NCI-H2196 treated with DMSO at 0.1 percent for 48 hours (cell line): ENCODE measurements at regions not wholly inside any gene's neighbourhood (a gene's known extent, or its start where the extent isn't known, plus 50 kb on each side); places are given as distances from the start of the nearest gene placed in this dataset.

ENCODE experiments used
- DNase-seq: peaks from one replicate; lab custom pipeline; 2025; ENCODE audit not compliant: unreplicated experiment; lab: John Stamatoyannopoulos, UW

DNA sequence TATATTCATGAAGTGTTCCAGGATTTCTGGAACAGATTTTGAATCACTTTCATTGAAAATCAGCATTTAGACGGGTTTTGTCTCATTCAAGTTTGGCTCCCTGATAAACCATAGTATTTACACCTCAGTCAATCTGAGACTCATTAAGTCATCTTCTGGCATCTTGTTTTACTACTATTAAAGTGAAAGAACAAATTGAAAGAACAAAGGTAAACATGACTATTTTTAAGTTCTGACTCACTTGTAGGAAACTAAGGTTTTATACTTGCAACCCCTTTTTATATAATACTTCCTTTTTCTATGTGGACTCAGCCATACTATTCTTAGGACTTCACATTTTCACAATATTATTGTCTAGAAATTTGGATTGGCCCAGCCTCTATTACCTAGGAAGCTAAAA is 854.4 kb downstream of the SQOR start:
- no peak for DNase-seq

DNA sequence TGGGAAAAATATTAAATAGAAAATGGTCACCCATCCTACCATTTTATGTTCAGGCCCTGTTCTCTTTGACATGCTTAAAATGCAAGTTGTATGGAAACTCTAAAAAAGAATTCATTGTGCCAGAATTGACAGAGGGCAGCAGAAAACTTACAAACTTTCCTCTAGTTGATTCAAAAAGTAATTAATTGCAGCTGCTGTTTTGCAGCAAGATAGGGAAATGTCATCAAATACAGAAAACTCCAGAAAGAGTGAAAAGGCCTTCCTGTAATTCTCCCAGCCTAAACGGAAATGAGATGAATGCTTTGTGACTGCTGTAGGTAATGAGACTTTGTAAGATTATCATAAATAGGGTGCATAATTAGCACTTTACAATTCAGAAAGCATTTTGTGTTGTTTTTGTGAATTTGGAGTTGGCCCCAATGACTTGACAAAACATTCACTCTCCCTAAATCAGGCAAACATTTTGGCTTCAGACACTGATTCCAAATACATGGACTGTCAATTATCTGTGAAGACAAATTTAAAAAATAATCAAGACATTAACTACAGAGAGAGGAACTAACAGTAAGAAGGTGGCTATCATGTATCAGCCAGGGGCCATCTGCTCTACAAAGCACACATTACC is 861.8 kb downstream of the SQOR start:
- no peak for DNase-seq

DNA sequence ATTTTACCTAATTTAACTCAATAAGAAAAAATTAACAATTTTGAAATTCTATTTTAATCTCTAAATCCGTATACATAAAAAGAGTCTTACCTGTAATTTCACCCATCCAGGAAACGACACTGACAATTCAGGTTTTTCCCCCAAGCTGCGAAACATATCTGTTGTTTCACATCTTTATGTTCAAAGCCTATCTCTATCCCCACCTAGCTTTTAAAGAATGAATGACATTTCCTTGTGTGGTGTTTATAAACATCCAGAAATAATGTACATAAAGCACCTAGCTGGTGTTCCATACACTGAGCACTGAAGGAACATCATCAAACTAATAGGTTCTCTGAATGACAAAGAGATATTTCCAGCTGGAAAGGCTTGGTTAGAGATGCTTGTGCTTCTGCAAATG is 867.8 kb downstream of the SQOR start:
- DNase-seq: no peak

DNA sequence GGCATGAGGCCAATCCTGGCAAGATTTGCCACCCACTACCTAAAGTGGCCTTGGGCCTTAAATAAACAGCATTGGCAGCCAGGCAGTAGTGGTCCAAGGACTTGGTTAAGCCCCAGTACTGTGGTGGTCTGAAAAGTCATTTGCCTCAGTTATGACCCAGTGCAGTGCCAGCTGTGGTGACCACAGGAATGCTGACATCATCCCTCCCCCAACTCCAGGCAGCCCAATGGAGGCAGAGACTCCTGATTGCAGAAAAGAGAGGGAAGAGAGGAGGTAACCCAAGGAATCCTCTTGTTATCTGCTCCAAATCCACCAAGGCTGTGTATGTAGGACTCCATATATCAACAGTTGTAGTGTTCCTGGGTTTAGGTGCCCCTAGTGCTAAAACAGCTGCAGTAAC is 883.6 kb downstream of the SQOR start:
- DNase-seq: no peak

DNA sequence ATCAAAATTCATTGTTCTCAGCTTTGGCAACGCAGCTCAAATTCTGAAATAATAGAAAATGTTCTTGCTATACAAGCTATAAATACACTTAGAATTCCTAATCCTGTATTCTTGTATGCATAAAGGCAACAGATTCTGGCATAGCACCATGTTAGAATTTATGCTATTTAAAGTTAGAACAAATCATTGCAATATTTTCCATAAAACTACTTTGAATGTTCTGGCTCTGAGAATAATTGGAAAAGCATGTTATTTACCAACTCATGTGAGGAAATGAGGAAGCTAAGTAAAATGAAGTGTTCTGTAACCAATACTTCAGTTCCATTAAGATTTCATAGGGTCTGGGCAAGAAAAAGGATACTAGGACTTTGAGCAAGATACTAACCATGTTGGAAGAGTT is 888.9 kb downstream of the SQOR start:
- no peak for DNase-seq

DNA sequence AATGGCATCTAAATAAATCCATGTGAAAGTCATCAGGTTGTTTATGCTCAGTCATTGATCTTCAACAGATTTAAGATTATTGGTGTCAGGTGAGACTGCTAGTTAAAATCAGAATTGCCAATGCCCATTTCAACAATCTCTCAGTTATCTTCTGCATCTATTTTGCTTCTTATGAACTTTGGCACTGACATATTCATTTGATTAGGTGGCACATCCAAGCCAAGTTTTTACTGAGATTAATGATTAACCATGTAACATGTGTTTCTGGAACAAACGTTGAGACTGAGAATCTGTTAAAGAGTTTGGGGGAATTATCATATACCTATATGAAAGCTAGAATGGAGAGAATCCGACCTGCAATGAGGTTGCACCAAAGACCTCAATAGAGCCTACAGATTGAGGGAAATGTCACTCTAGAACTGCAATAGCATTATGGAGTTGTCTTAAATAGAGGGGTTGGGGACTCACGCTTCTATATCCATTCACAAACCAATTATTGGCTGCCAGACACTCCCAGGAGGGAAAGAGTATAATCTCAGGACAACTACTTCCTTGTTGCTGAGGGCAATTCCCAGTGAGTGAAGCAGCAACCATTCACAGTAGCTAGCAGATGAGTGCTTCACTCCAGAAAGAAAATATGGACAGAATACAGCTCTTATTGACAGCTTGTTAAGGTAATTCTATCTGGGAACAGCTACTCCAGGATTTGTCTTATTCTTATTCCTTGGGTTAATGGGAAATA is 891.3 kb downstream of the SQOR start:
- DNase-seq: no peak

DNA sequence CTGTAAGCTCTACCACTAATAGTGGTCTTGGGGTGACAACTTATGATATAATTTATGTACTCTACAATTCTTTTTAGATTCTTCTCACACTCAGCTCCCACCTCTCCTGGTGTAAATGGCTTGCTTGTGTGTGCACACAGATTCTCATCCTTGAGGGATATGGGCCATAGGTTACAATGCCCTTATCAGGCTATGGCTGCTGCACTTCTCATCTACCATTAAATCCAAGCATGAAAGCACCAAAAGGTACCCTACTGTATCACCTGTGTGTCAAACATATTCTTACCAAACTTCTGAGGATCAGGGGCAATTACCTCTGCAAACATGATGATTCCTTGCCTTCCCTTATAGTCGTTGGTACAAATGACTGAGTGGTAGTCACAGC is 891.9 kb downstream of the SQOR start:
- no peak for DNase-seq

DNA sequence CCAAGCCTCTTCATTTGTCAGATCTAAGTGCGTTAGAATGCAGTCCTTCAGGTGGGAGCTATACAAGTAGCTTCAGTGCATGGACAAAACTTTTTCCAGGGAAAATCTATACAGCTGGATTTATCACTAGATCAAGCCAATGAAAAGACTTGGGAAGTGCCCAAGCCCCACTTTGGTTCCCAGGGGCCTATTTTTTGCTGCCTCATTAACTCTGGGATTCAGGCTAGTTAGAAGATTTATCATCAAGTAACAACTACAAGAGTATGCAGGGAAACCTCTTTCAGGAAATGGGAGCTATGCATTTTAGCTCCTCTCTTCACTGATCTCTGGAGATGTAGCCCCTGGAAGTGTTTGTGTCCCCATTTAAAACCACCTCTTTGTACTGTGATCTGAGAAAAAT is 908.8 kb downstream of the SQOR start:
- DNase-seq: no peak

DNA sequence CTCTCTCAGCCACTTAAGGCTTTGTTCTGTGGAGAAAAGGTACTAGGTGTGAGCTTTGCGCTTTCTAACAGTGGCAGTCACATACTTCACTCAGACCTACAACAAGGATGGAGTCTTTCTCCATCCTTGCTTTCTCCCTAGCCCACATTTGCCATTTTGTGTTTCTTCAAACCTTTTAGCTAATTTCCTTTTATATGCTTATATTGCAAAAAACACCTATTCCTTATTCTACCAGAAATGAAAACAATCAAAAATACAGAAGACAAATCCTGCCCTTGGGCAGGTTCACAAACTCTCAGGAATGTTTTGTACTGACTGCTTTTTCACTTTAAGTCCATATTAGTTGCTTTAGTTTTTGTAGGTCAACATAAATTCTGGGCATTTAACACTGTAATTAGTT is 914.2 kb downstream of the SQOR start:
- DNase-seq: no peak

DNA sequence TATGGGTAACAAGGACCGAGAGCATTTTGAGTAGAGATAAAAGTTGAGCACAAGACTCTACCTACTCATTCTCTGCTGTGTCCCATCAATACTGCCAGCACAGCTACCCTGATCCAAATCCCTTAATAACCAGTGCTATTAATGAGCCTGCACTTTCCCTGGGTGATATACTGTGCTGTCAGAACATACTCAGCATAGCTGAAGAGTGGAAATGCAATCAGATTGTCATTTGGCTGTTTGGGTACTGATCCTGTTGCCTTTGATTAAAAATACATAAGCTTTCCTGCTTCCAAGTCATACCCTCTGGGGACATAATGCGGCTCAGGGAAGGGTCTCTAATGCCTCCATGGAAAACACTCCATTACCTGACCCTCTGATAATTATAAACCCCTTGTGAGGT is 917.5 kb downstream of the SQOR start:
- no peak for DNase-seq

DNA sequence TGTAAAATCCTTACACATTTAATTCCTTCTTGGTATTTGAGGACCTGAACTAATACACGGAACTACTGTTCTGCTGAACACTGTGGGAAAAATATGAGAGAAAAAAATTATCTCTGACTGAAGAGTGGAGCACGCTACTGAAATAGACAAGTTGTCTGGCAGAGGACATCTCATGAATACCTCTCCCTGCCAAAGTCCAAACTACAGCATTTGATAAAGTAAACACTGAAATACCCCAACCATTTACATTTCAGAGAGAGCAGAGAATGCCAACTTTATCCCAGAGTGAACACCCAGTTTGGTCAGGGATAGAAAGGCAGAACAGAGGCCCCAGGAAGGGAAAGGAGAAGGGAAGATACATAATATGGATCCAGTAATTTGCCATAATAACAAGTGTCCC is 920.7 kb downstream of the SQOR start:
- no peak for DNase-seq

DNA sequence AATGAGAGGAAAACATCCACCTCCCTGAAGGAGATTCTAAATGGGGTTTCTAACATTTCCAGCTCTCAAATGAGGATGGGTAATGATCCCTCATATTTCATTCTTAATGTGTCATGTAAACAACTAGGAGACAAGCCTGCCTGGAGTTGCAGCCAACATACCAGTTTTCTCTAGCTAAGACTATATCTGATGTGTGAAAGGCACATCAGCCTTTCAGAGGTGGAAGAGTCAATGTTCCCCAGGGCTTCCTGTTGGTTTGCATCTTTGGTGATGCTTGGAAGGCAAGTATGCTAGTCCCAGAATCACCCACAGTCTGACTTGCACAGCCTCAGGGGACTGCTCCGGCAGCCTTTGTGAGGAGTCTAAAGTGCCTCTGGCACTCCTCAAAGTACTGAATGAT is 921.2 kb downstream of the SQOR start:
- DNase-seq: no peak

DNA sequence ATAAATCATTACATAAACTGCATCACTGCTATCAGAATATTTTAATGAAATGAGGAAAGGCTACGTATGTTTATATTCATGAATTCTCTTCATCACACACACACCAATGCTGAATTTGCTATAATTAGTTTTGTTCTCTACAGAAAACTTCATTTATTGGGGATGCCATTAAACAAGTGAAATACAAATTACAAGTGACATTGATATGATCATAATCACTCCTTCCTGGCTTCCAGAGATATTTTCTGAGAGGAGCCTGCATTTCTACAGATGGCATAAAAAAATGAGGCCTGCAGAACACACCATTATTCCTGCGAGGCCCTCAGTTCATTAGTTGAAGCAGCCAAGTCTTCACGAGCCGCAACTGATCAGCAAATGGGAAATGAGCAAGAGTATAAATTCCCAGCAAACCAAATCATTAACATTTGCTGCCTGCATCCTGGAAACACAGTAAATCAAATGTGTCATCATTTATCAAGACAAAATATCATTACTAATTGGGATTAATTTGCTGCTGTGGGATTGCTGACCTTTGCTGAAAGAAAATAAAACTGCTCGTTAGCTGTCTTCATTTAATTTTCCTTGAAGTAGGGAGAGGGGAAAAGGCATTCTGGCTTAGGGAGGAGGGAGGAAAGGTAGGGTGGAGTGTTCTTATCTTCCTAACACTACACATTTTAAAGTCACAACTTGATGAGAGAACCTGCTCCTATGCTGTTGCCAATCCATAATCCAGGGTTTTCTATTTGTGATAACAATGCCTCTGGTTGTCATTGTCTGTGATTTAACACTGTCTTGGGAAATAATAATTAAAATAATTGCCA is 921.9 kb downstream of the SQOR start:
- no peak for DNase-seq

DNA sequence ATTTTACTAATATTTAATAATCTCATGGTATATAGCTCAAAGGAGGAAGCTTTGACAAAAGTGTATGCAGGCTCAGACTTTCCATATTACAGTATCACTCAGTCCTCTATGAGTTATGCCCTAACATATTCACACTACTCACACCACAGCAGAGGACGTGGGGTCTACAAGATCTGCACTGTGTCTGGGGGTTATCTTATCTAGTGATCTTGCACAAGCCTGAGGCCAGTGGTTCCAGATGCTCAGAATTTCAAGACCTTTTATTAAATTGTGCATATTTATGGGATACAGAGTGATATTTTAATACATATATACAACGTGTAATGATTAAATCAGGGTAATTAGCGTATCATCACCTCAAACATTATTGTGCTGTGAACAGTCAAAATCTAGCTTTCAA is 933.1 kb downstream of the SQOR start:
- DNase-seq: no peak

DNA sequence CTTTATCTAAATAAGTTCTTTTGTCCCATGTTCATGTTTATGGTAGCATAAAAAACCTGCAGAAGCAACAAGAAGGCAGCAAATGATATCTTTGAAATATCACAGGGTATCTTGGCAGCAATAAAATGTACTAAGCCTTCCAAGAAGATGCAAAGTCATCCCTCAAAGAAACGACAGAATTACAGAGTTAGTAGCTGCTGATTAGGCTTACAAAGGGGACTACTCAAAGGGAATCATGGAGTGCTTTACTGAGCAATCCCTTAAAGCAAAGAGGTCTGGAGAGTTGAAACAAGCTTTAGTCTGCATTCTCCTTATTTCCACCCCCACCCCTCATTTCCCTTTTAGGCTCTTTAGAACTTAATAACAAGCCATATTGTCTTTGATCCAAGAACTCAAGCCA is 935.0 kb downstream of the SQOR start:
- DNase-seq: no peak

DNA sequence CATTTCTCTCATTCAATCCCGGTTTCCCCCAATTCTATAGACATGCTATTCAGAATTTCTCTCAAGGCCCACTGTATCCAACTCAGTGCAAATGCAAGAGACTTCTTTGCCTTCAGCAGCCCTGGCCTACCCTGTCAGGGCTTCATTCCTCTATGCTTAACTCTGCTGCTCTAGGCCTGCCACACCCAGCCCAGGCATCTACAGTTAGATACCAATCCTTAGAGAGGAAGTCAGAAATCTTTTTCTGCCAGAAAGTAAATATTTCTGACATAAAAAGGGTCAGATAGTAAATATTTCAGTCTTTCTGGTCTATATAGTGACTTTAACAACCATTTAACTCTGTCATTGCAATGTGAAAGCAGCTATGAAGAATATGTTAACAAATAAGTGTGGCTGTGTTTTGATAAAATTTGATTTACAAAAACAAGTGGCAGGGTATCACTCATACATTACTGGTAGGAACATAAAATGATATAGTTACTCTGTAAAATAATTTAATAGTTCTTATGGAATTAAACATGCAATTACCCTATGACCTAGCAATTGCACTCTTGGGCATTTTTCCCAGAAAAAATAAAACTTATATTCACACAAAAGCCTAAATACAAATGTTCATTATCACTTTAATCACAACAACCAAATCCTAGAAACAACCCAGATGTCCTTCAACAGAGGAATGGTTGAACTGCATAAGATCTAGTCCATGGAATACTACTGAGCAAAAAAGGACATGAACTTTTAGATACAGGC is 942.0 kb downstream of the SQOR start:
- no peak for DNase-seq

DNA sequence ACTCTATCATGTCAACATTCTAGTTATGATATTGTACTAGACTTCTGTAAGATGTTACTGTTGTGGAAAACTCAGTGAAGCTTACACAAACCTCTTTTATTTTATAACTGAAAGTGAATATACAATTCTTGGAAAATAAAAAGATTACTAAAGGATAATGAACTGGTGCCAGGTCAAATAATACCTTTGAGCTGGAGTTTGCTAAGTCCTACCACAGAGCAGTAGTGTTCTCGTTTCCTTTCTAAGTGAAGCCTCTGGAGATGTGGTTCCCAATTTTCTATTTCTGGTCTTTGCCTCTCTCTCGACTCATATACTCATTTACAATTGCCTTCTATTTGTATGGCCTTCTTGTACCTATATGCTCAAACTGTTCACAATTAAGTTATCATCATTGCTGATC is 942.9 kb downstream of the SQOR start:
- no peak for DNase-seq

DNA sequence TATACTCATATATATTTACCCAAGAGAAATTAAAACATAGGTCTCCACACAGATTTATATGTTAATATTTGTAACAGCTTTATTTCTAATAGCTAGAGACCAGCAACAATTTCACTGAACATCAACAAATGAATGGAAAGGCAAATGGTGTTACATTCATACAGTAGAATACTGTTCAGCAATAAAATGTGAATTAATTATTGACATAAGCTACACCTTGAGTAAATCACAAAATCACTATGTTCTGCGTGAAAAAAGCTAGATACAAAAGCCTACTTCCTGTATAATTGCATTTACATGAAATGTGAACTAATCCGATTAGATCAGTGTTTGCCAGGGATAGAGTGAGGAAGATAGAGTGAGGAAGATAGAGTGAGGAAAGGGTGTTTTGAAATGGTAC is 945.7 kb downstream of the SQOR start:
- DNase-seq: no peak

DNA sequence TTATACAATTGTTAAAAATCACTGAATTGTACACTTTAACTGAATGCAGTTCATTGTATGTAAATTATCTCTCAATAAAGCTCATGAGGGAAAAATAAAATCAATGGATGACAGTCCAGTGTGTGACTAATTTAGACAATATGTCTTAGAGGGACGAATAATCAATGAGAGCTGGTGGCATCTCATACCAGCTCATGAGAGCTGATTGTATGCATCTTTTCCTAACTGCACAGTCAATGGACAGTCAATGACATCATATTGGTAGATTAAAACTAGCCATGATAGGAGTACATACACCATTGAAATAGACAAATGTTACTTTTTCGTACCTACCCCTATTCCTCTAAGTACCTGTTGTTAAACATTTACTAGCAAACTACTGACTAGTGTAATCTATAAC is 946.1 kb downstream of the SQOR start:
- DNase-seq: no peak

DNA sequence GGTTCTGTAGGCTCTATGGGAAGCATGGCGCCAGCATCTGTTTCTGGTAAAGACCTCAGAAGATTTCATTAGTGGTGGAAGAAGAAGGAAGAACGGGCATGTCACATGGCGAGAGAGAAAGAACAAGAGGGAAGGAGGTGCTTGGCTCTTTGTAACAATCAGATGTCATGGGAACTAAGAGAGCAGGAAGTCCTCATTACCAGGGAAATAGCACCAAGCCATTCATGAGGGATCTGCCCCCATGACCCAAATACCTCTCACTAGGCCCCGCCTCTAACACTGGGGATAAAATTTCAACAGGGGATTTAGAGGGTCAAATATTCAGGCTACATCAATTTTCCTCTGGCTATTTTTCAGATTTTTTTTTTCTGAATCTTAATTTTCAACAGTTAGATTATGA is 954.3 kb downstream of the SQOR start:
- no peak for DNase-seq

DNA sequence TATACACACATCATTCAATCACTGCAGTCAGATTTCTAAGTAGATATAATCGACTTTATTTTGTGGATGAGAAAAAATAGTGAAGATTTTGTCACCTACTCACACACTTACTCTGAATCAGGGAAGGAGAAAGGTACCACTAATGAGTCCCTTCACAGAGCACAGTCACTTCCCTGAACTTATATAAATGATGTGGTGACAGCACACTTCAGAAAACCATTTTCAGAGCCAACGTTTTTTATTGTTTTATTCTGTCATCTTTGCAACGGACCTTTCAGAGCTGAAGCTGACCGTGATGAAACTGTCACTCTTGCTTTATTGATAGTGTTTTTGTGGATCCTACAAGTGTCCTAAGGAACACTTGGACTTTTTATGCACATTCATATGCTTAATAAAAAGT is 956.6 kb downstream of the SQOR start:
- no peak for DNase-seq

DNA sequence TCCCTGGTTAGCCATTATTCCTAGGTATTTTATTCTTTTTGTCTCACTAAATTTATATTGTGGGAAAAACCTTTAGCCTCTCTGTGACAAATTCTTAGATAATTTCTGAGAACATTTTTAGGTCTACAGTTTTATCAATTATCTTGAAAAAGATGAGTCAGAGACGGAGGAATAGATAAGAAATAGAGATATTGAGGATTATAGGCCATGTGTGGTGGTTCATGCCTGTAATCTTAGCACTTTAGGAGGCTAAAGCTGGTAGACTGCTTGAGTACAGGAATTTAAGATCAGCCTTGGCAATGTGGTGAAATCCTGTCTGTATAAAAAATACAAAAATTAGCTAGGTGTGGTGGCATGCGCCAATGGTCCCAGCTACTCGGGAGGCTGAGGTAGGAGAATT is 960.2 kb downstream of the SQOR start:
- DNase-seq: no peak
